Astrocyte of the hippocampus (primary cell): ENCODE measurements at regions not wholly inside any gene's neighbourhood (a gene's known extent, or its start where the extent isn't known, plus 50 kb on each side); places are given as distances from the start of the nearest gene placed in this dataset.

ENCODE experiments used
- DNase-seq: peaks from one replicate; pipeline ENCODE4 v3.0.0; 2011; ENCODE audit warnings: low read depth, low spot score

- DNase-seq, result no peak
These were observed 187.4 kb upstream of the STAC start for GRCh38 chr3:36192901-36193300.

GRCh38 chr3:36193448-36193847, 186.9 kb upstream of the STAC start:
- no peak for DNase-seq

DNA sequence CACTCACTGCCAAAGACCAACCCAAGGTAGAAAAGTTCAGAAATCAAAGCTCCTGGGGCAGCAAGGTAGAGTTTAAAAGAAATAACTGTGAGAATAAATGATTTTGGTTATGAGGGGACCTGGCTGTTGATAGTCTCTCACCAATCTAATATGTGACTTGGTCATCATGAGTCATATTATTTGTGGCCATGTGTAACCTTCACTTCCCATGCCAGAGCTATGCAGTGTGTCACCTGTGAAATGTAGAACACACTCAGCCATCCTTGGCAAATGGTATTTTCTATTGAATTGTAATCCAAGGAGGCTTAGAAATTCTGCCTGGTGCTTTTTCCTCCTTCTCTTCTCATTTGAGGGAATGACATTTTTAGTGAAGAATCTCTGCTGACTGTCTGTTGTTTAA, 184.2 kb upstream of the STAC start:
- DNase-seq, result no peak

- DNase-seq, result no peak
These were observed 183.2 kb upstream of the STAC start for GRCh38 chr3:36197151-36197550.

- DNase-seq, result no peak
These were observed 178.8 kb upstream of the STAC start for GRCh38 chr3:36201546-36201945.

DNA sequence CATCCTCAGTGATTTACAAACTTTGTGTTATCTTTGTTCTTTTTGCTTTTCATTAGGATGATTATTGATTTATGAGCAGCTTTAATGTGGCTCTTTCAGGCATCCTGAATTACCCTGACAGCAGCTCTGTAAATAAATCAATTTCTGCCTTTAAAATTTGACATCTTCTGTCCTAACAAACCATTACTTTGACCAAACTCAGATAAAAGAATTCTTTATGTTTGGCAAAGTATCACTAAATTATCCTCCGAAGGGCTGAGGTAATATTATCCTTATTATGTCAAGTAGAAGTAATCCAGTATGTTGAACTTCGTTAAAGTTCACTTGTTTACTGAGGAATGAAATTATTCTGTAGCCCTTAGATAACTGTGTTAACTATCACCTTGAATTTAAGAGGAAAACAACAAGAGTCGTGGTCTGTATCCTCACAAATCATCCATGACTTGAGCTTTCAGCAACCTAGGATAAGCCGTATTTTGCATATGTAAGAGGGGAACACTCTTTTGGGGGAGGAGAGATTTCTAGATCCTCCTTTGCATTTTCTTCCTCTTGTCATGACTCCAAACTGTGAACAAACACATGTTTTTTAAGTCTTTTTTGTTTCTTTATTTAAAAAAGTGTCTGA, 173.2 kb upstream of the STAC start:
- DNase-seq, result no peak

DNA sequence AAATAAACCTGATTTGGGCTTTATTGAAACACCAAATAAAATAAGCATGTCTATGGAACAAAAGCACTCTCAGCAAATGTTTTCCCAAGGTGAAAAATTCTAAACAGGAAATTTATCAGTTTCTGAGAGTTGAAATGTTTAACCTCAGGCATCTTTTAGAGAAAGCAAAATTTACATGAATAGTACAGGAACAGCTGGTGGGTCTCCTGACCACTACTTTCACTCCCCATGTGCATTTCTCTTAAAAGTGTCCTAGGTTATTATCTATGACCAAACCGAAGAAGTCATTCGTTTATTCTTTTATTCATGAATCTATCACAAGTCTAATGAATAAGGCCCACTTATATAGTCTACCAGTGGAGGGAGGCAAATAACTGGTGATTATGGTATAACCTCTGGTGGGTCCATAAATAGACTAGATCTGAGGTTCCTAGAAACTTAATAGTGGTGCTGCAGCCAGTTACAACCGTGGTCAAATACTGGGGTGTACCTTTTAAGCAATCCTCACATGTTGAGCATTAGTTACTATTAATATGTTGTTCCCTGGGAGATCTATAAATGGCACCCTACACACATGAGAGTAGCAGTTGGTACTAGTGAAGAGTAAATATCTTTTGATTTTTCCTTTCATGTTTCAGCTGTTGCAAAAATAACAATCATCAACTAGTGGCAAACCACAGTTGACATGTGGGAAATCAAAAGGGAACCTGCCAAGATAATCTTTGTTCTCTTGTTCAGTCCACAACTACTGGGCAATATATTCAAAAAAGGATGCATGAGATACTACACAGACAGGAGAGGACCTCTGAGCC, 169.3 kb upstream of the STAC start:
- DNase-seq, result peak; percentile 28

DNA sequence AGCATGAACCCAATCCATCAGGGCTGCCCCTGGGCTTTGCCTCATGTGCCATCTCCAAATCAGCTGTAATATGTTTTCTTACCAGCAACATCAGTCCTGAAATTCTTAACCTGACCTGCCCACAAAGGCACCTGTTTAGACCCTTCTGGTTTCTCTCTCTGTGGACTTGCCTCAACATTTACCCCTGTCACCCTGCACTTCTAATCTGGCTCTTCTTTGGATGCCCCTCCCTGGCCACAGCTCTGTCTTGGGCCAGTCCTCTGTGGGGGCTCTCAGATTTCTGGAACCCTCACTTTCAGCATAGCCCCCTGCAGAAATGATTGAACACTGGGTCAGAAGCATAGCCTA, 168.7 kb upstream of the STAC start:
- no peak for DNase-seq

DNA sequence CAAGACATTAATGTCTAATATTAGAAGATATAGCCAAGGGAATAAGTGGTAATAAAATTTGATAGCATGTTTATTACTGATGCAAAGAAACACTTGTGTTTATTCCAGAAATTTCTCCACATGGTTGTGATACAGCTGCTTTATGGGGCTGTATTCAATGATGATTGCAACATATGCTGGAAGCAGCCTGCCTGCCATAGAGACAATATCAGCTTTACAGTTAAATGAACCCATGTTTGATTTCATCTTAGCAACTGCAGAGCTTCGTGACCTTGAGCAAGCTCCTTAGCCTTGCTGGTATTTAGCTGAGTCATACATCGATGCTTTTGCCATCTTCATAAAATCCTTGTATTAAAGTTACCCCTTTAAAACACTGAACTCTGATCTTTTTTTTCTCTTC, 168.1 kb upstream of the STAC start:
- DNase-seq, result no peak

DNA sequence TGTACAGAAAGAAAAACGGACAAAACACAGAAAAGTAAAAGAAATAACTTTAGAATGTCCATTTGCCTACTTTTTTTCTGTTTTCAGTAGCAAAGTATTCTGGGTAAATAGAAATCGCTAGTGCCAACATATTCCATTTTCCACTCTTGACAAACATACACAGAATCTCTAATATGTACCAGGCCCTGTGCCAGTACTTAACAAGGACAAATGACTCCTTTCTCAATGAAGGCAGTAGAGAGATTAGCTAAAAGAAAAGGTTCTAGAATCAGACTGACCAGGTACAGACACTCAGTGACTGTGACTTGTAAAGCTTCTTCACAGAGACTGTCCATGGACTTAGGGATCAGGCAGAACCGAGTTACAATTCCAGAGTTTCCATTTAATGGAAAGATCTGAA, 165.8 kb upstream of the STAC start:
- no peak for DNase-seq

DNA sequence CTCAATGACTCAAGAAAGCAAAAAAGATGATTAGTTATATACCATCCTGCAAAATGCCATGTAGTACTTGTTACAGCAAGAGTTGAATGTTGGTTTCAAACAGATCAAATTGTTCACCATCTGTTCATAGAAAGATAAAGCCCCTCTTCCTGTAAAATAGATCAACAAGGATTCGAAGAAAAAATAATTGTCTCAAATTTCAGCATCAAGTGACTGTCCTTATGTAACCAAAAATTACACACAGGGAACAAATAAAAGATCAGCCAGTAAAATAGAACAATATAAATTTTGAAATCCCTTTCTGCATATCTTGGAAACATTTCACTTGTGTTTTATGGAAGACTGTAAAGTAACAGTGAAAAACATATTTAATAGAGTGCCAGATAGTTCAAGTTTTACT, 165.1 kb upstream of the STAC start:
- no peak for DNase-seq

GRCh38 chr3:36219398-36219797, 160.9 kb upstream of the STAC start:
- peak; percentile 82 for DNase-seq

DNA sequence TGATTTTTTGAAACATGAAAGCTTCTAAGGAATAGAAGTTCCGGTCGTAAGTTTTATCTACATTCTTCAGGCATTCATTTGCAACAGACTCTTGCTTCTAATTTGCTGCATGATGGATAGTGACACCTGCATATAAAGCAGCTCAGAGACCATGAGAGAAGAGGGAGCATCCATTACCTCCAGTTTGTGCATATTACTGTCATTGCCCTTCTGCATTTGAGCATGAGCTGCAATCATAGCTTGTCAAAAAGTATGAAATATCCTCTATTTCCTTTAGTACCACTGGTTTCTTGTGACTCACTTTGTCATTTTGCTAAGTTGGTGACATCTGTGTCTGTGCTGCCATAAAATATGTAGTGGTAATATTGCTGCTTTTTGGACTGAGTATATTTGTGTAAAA, 160.1 kb upstream of the STAC start:
- DNase-seq, result no peak

DNA sequence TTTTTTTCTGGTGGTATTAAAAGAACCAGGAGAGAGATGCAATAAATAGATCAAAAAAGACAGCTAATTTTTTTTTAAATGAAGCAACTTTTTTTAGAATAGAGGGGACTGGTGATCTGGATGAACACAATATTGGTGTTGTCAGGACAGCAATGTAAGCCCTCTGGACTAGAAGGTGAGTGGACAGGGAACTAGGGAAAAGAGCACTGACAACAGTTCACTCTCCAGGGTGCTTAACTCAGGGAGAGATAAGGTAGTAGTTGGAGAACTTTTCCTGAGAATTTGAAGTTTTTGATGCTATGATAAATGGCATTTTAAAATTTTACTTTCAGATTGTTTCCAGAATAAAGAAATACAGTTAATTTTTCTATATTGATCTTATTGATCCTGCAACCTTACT, 158.3 kb upstream of the STAC start:
- DNase-seq, result no peak

GRCh38 chr3:36227980-36228379, 152.3 kb upstream of the STAC start:
- no peak for DNase-seq

DNA sequence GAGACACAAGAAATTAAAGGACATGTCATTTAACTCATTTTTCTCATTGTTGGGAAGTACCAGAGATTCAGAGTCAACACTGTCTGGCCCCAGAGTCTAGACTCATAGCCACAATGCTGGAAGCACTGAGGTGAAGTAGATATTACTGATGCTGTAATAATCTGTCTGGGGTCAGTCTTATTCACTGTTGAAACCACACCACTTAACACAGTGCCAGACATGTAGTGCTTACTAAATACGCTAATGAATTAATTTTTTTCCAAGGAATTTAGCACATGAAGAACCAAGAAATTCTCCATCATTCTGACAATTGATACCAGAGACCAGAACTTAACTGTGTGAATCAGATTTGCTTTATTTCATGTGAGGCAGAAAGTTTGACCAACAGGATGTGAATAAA, 150.8 kb upstream of the STAC start:
- peak; percentile 26 for DNase-seq

DNA sequence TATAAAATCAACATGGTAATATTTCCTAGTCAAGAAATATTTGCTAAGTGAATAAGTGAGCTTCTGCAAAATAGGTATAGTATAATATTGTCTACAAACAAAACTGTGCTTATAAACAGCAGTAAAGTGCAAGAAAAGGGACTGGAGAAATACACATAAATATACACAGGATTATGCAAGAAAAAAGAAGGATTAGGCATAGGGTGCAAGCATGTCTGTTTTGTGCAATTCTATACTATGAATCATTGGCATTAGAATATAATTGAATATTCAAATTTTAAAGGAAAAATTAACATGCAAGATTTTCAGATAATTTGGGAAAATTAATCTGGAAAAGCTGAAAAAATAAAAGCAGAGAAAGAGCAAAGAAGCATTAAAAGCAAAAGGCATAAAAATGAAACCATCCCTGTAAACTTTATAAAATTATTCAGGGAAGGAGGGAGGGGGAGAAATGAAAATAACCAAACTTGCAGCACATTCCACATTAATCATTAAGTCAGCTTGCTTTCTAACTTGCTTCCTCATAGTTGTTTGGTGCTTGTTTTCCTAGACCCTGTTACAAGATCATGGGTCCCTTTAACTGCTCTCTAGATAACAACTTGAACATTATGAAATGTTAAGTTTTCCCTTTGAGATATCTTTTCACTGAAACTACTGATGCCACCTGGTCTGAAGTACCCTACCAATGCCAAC, 147.4 kb upstream of the STAC start:
- DNase-seq, result no peak

- DNase-seq, result peak; percentile 57
These were observed 135.6 kb upstream of the STAC start for GRCh38 chr3:36244728-36245127.

DNA sequence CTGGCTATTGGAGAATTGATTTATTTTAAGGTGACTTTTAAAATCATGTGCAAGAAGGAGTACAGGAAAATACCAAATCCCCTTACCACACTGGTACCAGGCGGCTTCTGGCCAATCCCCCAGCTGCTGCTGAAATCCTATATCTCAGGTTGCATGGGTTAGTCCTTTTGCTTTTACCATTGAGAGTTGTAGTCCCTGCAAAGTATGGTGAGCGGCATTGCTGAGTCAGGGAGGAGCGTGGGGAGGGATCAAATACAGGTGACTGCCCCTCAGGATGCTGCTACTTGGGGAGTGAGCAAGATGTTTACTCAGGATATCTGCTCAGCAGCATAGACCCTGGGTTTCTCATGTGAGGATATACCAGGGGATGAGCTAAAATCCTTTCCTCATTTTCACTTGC, 131.9 kb upstream of the STAC start:
- DNase-seq, result no peak

DNA sequence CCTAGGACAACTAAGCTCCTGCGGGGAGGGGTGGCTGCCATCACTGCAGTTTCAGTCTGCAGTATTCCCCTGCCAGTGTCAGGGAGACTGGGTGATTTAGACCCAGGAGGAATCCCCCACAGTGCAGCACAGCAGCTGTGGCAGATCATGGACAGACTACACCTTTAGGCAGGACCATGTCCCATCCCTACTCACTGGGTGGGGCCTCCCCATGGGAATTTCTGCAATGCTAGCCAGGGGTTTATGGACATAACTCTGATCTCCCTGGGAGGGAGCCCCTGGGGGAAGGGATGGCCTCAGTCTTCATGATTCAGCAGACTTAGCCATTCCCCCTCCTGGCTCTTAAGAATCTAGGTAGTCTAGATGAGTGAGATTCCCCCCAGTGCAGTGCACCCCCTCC, 130.1 kb upstream of the STAC start:
- DNase-seq, result no peak

- no peak for DNase-seq
These were observed 123.0 kb upstream of the STAC start for GRCh38 chr3:36257158-36257852.

DNA sequence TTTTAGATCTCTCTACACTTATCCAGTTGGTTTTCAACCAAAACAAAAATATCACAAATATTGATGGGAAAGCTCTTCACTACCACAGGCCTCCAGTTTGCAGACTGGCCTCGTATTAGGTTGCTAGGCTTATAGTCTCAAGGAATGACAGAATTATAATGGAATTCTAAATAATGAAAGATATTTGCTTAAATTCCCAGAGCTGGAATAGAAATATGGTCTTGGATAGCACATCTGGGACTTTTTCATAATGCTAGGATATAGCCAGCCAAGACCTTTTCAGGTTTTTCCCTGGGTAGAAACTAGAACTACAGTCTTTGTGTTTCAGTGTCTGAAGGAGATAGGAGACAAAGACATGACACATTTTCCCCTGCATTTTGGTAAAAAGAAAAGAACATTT, 121.9 kb upstream of the STAC start:
- no peak for DNase-seq
